Keratinocyte (primary cell): ENCODE measurements at regions not wholly inside any gene's neighbourhood (a gene's known extent, or its start where the extent isn't known, plus 50 kb on each side); places are given as distances from the start of the nearest gene placed in this dataset.
"Not testable (repeated sequence)": the region's sequence is repeated elsewhere in the genome, so short reads cannot be mapped to it uniquely, and the experiment has no call there.

Experiments
- DNase-seq: peaks from one replicate; pipeline ENCODE4 v3.0.0-alpha.2; 2011; ENCODE audit warnings: low read depth, missing footprints, low spot score
- FAIRE-seq: peaks from 2 replicates; lab custom pipeline; 2011; peaks lifted over from hg19 to GRCh38; lab: Jason Lieb, UNC
- H2AFZ ChIP-seq: 2 replicates; pipeline ENCODE4 v1.6.0; 2012; ENCODE audit warnings: low read length, control low read depth, inconsistent platforms; ENCODE audit not compliant: control insufficient read depth
- H3K27ac ChIP-seq: 2 replicates; pipeline ENCODE4 v1.5.1; 2011; ENCODE audit warnings: low read length; ENCODE audit not compliant: control insufficient read depth, insufficient read depth
- H3K27me3 ChIP-seq: 3 replicates; pipeline ENCODE4 v1.6.0; 2011; ENCODE audit warnings: low read length; ENCODE audit not compliant: control insufficient read depth, insufficient read depth; ENCODE audit errors: extremely low read depth
- H3K36me3 ChIP-seq, 2 experiments: 2 replicates in 1 of 2; 3 replicates in 1 of 2; pipeline ENCODE4 v1.5.1; 2011; ENCODE audit warnings: low read length in 2 of 2, mild to moderate bottlenecking in 1 of 2; ENCODE audit not compliant: control insufficient read depth in 2 of 2, insufficient read depth in 2 of 2; ENCODE audit errors: extremely low read depth in 1 of 2
- H3K4me1 ChIP-seq: 3 replicates; pipeline ENCODE4 v1.5.1; 2011; ENCODE audit warnings: low read length; ENCODE audit not compliant: control insufficient read depth, insufficient read depth; ENCODE audit errors: extremely low read depth
- H3K4me2 ChIP-seq: 3 replicates; pipeline ENCODE4 v1.6.0; 2011; ENCODE audit warnings: low read depth, low read length; ENCODE audit not compliant: control insufficient read depth, insufficient read depth; ENCODE audit errors: extremely low read depth
- H3K4me3 ChIP-seq, 3 experiments: fragments of 200-600 bp in 1 of 3; sonication (generic) in 1 of 3; 2 replicates in 2 of 3; 3 replicates in 1 of 3; pipeline ENCODE4 v1.5.1; 2011 to 2016; ENCODE audit warnings: low read length in 3 of 3, mild to moderate bottlenecking in 3 of 3, control low read depth in 2 of 3, inconsistent platforms in 1 of 3, low read depth in 1 of 3, mixed read lengths in 1 of 3, mixed run types in 1 of 3, moderate library complexity in 1 of 3; ENCODE audit not compliant: control insufficient read depth in 2 of 3, insufficient read depth in 2 of 3; ENCODE audit errors: extremely low read depth in 1 of 3
- H3K79me2 ChIP-seq: 2 replicates; pipeline ENCODE4 v1.6.0; 2012; ENCODE audit warnings: low read length; ENCODE audit not compliant: control insufficient read depth, insufficient read depth
- H3K9ac ChIP-seq: 3 replicates; pipeline ENCODE4 v1.6.0; 2011; ENCODE audit warnings: low read length; ENCODE audit not compliant: control insufficient read depth, insufficient read depth; ENCODE audit errors: extremely low read depth
- H3K9me1 ChIP-seq: 3 replicates; pipeline ENCODE4 v1.6.0; 2011; ENCODE audit warnings: low read length; ENCODE audit not compliant: control insufficient read depth, insufficient read depth; ENCODE audit errors: extremely low read depth
- H3K9me3 ChIP-seq: 2 replicates; pipeline ENCODE4 v1.5.1; 2012; ENCODE audit warnings: low read depth, low read length; ENCODE audit not compliant: control insufficient read depth
- H4K20me1 ChIP-seq: 3 replicates; pipeline ENCODE4 v1.6.0; 2011; ENCODE audit warnings: low read length; ENCODE audit not compliant: control insufficient read depth, insufficient read depth; ENCODE audit errors: extremely low read depth
- EZH2 ChIP-seq: IDR thresholded peaks from one replicate; pipeline ENCODE4 v1.6.1; 2012; ENCODE audit warnings: inconsistent platforms, mild to moderate bottlenecking, low read length, moderate library complexity
- dilution Hi-C: fragments of 300-500 bp; cut with MboI; formaldehyde crosslinking; loops from one replicate; pipeline ENCODE4 v1.7.0; 2020; ENCODE audit warnings: low sequenced_read_pairs; ENCODE audit not compliant: extremely low pct_ligation_motif_present
- TF ChIP-seq, protein P1 (sequence below), 3 experiments: IDR thresholded peaks in 1 of 3; conservative IDR thresholded peaks in 1 of 3; optimal IDR thresholded peaks in 1 of 3; 2 replicates in 2 of 3; 3 replicates in 1 of 3; pipeline versions ENCODE3 to v1.5.1; 2011; ENCODE audit warnings: low read length in 3 of 3, mild to moderate bottlenecking in 3 of 3, moderate library complexity in 2 of 3, control low read depth in 1 of 3, inconsistent platforms in 1 of 3; ENCODE audit not compliant: insufficient read depth in 2 of 3; ENCODE audit errors: extremely low read depth in 1 of 3

DNA sequence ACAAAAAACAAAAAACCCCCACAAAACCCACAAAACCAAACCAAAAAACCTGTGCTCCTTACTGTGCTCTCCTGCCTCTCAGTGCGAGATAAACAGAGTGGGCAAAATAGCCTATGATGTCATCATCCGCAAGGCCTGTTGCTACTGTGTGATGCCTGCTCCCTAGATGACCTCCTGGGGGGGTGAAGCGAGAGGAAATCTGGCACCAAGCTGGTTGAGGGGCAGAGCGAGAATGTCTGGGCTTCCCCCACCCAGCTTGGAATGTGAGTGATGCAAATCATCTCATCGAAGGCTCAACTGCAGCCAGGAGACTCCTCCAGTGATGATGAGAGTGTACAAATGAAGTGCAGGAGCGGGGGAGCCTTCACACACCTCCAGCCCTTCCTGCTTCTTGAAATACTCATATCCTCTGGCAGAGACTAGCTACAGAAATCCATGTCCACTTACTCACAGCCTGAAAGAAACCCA lies 57.7 kb upstream of the MAP4K3 start:
- H3K4me1 ChIP-seq: peaks cover 14% of the 10 kb centered on the region
- no peak overlapping the region for H3K27ac ChIP-seq
- H3K4me2 ChIP-seq: no peak overlapping the region
- no peaks in the 10 kb centered on the region for H3K27me3 ChIP-seq
- H3K9me3 ChIP-seq: no peaks in the 10 kb centered on the region
- H3K4me3 ChIP-seq: no peak overlapping the region
- no peak overlapping the region for H2AFZ ChIP-seq
- no peaks in the 10 kb centered on the region for H3K36me3 ChIP-seq
- dilution Hi-C loops: no loop called here
- no peaks in the 10 kb centered on the region for H3K9me1 ChIP-seq
- no peaks in the 10 kb centered on the region for H4K20me1 ChIP-seq
- H3K9ac ChIP-seq: no peak overlapping the region
- TF ChIP-seq, protein P1, sequence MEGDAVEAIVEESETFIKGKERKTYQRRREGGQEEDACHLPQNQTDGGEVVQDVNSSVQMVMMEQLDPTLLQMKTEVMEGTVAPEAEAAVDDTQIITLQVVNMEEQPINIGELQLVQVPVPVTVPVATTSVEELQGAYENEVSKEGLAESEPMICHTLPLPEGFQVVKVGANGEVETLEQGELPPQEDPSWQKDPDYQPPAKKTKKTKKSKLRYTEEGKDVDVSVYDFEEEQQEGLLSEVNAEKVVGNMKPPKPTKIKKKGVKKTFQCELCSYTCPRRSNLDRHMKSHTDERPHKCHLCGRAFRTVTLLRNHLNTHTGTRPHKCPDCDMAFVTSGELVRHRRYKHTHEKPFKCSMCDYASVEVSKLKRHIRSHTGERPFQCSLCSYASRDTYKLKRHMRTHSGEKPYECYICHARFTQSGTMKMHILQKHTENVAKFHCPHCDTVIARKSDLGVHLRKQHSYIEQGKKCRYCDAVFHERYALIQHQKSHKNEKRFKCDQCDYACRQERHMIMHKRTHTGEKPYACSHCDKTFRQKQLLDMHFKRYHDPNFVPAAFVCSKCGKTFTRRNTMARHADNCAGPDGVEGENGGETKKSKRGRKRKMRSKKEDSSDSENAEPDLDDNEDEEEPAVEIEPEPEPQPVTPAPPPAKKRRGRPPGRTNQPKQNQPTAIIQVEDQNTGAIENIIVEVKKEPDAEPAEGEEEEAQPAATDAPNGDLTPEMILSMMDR (optimal IDR thresholded peaks at IDR 0.05 in 1 of 3, IDR thresholded peaks at IDR 0.05 in 1 of 3, conservative IDR thresholded peaks at IDR 0.05 in 1 of 3; ENCODE audit: extremely low read depth in 1 of 3, insufficient read depth in 2 of 3, low read length in 3 of 3): no peak
- TF ChIP-seq EZH2: no peak
- no peak for FAIRE-seq
- DNase-seq: no peak
- H3K79me2 ChIP-seq: no peaks in the 10 kb centered on the region

- no peak for TF ChIP-seq EZH2
- TF ChIP-seq, protein P1 (optimal IDR thresholded peaks at IDR 0.05 in 1 of 3, IDR thresholded peaks at IDR 0.05 in 1 of 3, conservative IDR thresholded peaks at IDR 0.05 in 1 of 3; ENCODE audit: extremely low read depth in 1 of 3, insufficient read depth in 2 of 3, low read length in 3 of 3): no peak
- FAIRE-seq (no peak), DNase-seq (no peak)
- no peak overlapping the region for H2AFZ ChIP-seq
- no peaks in the 10 kb centered on the region for H3K27me3 ChIP-seq
- H3K4me2 ChIP-seq: no peak overlapping the region
- no peaks in the 10 kb centered on the region for H3K36me3 ChIP-seq
- H3K4me1 ChIP-seq: peaks cover 6% of the 10 kb centered on the region
- H3K79me2 ChIP-seq: no peaks in the 10 kb centered on the region
- no peak overlapping the region for H3K27ac ChIP-seq
- H3K4me3 ChIP-seq: no peak overlapping the region
- H3K9me3 ChIP-seq: no peaks in the 10 kb centered on the region
- no peaks in the 10 kb centered on the region for H4K20me1 ChIP-seq
- H3K9ac ChIP-seq: no peak overlapping the region
- H3K9me1 ChIP-seq: no peaks in the 10 kb centered on the region
- dilution Hi-C loops: no loop called here
Observed at GRCh38 chr2:39497082-39497801, 60.2 kb upstream of the MAP4K3 start.

- H4K20me1 ChIP-seq, H3K36me3 ChIP-seq, H3K79me2 ChIP-seq, FAIRE-seq, H3K9me1 ChIP-seq, H3K4me2 ChIP-seq, H3K27me3 ChIP-seq, H3K4me1 ChIP-seq, H3K27ac ChIP-seq, H3K9ac ChIP-seq, H3K9me3 ChIP-seq, H3K4me3 ChIP-seq, H2AFZ ChIP-seq, DNase-seq, dilution Hi-C loops: not testable (repeated sequence)
Observed at GRCh38 chr2:39498176-39498575, 61.1 kb upstream of the MAP4K3 start.
